ENCODE measurements at regions not wholly inside any gene's neighbourhood (a gene's known extent, or its start where the extent isn't known, plus 50 kb on each side); places are given as distances from the start of the nearest gene placed in this dataset.

GRCh38 chr2:149662556-149662955 lies 75.0 kb upstream of the MMADHC start:
- TF ChIP-seq CTCF (IDR thresholded peaks at IDR 0.05), result no peak
- no peak for TF ChIP-seq POLR2A (IDR thresholded peaks at IDR 0.05)
- no peak for TF ChIP-seq POLR2AphosphoS5 (IDR thresholded peaks at IDR 0.05)
- TF ChIP-seq EP300 (IDR thresholded peaks at IDR 0.05), result no peak

Measured in stomach (tissue), 4 donors.